NCI-H1105 (cell line): ENCODE measurements at regions not wholly inside any gene's neighbourhood (a gene's known extent, or its start where the extent isn't known, plus 50 kb on each side); places are given as distances from the start of the nearest gene placed in this dataset.

Source experiments
- DNase-seq: peaks from one replicate; lab custom pipeline; 2025; lab: John Stamatoyannopoulos, UW

GRCh38 chr3:34011171-34012101 is 213.0 kb downstream of the PDCD6IP start:
- DNase-seq: no peak

- DNase-seq: no peak
These were observed 213.7 kb downstream of the PDCD6IP start for GRCh38 chr3:34012102-34012461.

DNA sequence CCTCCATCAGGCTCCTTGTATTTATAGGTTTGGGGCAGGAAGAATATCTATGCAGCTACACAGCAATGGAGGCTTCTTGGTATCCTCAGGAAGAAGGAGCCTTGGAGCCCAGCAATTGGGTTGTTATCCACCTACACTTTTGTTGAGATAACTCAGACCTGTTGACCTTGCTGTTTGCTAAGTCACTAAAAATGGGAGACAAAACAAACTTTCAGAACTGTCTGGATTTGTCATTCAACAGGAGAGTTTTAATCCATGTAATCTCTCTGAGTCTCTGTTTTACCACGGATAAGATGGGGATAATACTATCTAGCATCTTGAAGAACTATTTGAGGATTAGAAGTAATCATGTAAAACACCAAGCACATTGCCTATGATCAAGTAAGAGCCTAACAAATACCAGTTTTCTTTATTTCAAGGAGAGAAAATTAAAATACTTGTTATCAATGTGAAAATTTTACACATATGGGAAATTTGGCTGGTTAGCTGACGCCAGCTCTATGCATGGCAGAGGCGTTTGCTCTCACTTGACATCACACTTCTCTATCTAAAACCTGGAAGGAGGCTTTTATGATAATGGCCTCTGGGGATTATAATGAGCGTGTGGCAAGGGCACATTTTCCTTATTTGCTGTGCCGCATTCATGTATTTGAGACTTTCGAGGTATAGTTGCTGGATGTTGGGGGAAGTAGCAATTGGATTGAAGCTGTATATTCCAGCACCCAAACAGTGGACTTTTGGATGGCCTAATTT is 215.6 kb downstream of the PDCD6IP start:
- DNase-seq: no peak

GRCh38 chr3:34015204-34016142 is 217.0 kb downstream of the PDCD6IP start:
- no peak for DNase-seq

DNA sequence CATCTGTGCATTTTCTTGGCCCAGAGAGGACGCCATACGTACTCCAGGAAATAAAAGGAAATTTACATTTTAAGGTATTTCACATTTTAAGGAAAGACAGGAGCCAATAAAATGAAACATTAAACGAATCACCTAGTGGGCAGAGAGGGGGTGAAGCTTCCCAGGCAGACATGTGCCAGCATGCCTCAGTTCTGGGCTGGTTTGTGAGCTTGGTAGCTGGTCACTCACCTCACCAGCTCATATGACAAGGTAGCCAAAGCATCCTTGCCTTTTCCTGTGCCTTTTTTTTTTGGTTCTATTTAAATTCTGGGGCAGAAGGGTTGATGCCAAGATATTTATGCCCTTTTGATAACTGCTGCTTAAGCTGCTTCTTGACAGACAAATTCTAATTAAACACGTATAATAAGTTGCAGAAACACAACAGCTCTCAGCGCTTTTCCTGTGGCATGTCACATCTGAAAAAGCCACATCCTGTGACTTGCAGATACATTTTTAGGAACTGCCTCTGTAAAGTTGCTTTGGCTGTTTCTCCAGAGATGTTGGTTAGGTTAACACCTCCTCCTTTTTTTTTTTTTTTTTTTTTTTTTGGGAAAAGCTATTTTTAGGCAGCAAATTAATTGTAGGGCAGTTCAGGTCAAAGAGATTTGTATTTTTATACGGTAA is 218.6 kb downstream of the PDCD6IP start:
- DNase-seq: no peak

GRCh38 chr3:34017757-34018156 is 219.3 kb downstream of the PDCD6IP start:
- DNase-seq: no peak

DNA sequence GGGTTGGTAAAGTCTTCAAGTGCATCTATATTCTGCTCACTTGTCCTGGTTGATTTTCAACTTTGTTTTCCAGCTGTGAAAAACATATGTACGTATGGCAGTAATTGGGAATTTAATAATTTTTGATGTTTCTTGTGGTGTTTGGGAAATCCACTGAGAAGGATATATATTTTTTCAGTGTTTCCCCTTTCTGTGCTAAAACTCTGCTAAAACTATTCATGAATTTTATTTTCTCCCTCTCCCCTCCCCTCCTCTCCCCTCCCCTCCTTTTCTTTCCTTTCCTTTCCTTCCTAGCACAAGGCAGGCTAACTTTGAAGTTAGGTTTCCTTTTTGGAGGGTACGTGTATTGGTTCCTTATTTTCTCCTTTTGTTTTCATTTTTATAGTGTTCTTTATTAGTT is 220.7 kb downstream of the PDCD6IP start:
- no peak for DNase-seq

- no peak for DNase-seq
These were observed 221.7 kb downstream of the PDCD6IP start for GRCh38 chr3:34020170-34020569.

- peak; percentile 50 for DNase-seq
These were observed 222.6 kb downstream of the PDCD6IP start for GRCh38 chr3:34020726-34021680.

DNA sequence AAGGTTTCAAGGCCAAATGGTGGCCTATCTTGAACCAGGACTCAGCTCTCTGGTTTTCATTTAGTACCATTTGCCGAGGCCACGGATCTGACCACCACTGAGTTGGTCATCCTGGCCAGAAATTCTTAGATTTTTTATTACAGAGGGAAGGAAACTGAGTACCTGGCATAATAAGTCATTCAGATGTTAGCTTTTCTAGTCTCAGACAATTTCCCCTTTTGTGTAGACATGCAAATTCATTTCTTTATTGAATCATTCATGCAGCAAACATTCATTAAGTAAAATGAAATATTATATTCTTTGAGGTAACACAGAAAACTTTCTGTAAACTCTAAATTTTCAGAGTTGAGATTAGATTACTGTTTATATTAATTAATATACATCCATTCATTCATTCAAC is 223.7 kb downstream of the PDCD6IP start:
- DNase-seq: no peak

GRCh38 chr3:34024447-34025240 is 226.2 kb downstream of the PDCD6IP start:
- no peak for DNase-seq

DNA sequence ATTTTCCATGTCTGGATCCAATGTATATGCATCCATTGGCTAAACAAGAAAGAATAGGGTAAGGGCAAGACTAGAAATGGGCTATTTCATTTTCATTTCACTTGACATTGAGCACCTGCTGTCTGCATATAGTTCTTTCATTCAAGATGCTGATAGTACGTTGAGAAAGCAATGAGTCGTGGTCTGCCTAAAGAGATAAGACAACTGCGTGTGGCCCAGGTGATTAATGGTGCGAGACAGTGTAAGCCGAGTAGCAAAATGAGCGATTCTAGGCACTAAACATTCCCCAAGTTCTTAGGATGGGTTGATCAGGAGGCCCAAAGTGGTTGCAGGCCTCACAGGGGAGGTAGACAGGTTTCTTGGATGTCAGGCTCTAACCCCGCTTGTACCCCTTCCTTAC is 235.4 kb downstream of the PDCD6IP start:
- no peak for DNase-seq

- no peak for DNase-seq
These were observed 236.4 kb downstream of the PDCD6IP start for GRCh38 chr3:34034840-34035239.

DNA sequence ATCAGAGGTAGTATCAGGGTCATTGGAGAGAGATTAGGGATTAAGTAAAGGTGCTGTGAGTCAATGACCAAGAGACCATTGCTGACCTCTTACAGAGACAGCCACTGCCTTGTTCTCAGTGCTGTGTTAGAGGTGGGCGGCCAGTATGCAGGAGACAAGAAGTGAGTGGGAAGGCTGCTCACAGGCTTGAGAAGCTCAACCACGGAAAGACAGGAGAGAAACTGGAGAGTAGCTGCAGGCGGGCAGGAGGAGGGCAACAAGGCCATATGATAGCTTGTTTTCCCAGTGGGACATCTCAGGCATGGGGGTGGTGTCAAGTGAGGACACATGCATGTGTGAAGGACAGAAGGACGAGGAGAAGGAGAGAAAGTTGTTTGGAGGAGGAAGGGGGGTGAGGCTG is 237.3 kb downstream of the PDCD6IP start:
- no peak for DNase-seq

- DNase-seq: no peak
These were observed 238.8 kb downstream of the PDCD6IP start for GRCh38 chr3:34037260-34037659.

GRCh38 chr3:34038131-34038530 is 239.7 kb downstream of the PDCD6IP start:
- DNase-seq: no peak

DNA sequence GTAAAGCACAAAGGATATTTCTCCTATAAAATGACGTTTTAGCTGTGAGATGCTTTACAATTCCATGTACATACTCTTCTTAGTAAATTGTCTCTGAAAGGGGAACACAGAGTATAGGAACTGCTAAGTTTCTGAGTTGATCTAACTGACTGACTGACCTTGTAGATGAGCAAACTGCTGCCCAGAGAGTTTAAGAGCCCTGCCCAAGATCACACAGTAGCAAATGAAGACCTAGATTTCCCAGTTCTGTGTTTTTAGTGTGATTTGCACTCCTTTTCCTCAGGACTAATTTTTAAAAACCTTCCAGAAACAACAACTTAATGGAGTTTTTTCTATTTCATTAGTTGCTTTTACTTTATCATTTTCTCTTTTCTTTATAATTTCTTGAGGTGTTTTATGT is 247.7 kb downstream of the PDCD6IP start:
- no peak for DNase-seq

GRCh38 chr3:34053626-34054025 is 255.2 kb downstream of the PDCD6IP start:
- DNase-seq: no peak

GRCh38 chr3:34056181-34056910 is 257.9 kb downstream of the PDCD6IP start:
- DNase-seq: no peak
